HG03066 (cell line): ENCODE measurements at regions not wholly inside any gene's neighbourhood (a gene's known extent, or its start where the extent isn't known, plus 50 kb on each side); places are given as distances from the start of the nearest gene placed in this dataset.

ENCODE experiments used
- ATAC-seq: cut with Tn5 transposase; IDR thresholded peaks from one replicate; pipeline ENCODE4 v1.9.1; 2021; ENCODE audit warnings: low read depth; ENCODE audit not compliant: unreplicated experiment

DNA sequence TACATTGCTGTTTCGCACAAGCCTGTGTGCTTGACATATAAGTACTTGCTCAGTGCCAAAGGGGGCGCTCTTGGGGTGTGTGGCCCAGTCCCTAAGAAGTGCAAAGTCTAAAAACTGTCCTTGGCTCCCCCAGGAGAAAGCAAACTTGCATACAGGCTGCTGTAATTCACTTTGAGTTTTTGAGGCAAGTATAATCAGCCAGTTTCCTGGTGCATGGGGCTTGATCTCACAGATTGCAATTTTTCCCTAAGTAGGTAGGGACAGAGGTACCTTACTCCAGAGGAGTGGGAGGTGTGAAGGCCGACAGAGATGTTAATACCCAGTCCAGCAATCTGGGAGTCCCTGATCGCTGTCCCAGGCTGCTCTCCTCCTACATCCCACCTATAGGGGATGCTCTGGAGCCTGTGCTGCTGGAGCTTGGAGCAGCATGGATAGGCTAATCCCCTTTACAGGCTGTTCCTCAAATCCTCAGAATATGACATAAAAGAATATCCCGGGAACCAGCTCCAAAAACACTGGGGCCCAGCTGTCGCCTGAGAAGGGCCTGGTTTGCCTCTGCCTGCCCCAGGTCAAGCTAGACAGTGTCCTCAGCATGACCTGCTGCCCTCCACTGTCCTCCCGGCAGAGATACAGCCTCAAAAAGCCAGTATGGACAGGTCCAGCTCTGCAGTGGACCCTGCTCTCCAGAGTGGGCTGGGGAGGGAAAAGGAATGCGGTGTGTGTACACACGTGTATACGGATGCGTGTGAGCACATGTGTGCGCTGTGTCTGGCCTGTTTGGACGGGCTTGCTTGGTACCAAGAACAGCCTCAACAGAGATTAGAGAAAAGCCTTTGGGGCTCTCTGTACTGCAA lies 136.5 kb upstream of the HAAO start:
- ATAC-seq = no peak

DNA sequence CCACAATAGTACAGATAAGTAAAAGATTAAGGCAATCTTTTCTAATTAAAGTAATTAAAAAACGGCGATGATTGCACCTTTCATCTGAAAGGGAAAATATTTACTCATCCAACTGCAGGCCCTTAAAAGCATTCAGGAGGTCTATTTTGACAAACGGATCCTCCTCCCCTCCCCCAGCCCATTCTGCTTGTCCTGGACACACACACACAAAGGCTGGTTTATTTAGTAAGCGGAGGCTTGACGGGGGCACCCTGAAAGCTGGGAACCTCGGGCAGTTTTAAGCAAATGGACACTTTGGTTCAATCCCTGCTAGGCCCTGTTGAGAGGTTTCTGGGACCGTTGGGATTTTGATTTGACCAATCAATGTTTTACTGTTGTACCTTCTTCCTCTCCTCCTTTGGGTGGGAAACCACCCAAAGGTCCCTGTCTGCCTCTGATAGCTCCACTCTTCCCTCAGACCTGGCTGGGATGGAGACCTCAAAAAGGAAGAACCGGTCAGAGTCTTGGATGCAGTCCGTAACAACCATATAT lies 135.8 kb upstream of the HAAO start:
- ATAC-seq = no peak

DNA sequence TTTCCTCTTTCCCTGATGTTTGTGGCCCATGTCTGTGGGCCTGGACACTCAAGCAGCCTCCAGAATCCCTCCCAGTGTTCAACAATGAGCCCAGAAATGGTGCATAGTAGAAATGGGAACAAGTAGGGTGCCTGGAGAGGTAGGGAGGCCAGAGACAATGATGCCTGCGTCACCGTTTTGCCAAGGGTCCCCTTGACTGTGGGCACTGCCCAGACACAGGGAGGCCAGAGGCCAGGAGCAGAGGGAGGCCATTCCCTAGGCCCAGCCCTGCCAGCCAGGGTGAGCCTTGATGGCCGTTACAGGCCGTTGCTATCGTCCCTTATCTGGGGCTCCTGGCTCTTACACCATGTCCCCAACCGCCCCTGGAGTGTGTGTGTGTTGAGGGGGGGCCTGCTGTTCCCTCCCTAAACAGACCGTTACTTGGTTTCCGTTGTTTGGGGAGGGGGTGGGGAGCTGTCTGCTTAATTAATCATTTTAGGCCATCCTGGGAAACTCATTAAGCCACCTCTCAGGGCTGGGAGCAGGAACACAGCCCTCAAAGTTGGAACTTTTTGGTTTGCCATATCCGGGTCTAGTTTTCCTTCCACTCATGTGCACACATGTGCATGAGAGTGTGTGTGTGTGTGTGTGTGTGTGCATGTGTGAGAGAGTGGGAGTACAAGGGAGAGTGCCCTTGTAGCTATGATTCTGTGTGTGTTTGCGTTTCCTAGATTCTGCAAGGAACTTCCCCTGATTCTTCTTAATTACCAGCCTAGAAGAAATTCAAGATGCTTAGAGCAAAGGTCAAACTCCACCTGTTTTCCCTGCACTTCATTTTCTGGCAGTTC lies 135.2 kb upstream of the HAAO start:
- no peak for ATAC-seq

DNA sequence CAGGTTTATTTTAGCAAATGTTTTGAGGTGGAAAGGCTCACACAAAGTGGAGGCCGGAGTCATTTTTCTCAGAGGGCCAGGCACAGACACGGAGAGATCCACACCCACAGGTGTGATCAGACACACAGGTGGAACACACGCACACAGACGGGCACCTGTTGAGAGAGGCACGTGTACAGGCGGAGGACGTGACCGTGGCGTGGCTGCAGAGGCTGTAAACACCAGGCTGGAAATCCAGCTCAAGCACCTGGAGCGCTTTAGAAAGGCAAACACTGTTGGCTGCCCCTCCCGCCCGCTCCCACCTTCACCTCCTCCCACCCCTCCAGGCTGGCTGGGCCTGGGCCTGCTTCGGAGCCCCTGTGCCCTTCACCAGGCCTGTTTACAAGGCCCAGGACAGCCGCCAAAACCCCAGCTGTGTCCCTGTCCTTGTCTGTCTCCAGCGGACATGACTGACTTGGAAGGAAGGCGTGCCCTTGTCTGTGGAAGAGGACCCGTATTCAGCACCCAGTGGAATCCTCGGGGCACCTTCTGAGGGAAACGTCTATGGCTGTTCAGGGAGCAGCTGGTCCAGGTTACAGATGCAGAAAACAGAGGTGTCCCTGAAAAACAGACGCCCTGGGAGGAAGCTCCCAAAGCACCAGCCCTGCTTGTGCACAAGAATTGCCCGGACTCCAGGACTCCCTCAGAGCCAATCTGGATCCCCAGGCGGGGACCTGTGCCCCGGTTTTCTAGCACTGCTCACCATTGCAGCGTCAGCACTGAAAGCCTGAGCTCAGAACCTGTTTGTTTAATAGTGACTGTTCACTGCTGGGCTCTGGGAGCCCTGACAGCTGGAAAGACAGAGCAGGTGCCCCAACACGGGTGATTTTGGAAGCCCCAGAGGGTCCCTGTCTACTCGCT lies 134.3 kb upstream of the HAAO start:
- ATAC-seq = no peak

DNA sequence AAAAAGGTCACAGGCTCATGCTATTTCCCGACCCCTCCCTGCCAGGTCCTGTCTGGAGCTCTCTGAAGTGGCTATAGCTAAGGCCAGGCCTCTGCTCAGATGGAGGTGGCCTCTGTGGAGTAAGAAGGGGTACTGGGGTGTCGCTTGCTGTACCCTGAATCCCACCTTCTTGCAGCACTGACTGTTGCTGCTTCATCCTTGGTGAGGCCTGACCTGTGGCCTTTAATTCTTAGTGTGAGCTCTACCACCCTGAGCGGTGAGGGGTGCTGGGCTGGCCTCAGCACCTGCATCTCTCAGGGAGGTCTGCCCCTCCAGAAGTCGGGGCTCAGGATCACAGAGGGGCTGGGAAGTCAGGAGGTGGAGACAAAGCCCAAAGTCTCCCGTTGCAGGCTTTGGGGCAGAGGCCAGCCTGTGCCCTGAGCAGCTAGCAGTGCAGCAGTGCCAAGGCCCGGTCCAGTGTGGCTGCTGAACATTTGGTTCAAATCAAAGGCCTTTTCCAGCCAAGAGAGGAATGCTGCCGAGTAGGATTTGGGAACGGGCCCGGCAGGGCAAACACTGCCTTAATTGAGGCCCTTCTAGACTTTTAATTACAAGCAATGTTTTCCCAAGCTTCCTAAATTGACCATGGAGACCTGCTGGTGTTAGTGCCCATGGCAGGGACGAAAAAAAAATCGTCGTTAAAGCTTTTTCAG lies 133.5 kb upstream of the HAAO start:
- no peak for ATAC-seq

DNA sequence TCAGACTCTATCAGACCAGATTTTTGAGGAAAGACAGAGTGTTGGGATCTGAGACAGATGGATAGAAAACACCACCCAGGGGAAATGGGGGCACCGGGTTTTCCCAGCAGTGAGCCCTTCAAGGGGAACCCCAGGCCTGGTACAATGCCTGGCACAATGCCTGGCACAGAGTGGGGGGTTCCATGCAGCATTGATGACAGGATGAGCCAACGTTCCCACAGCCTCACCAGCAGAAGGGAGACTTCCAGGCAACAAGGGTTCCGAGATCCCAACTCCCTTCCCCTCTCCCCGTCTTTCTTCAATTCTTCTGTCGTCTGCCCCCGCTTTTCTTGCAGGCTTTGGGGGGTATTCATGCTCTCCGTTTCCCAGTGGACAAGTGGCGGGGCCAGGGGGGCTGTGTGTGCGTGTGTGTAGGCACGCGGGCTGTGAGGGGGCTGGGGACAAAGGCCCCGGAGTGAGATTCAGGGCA lies 132.1 kb upstream of the HAAO start:
- ATAC-seq = no peak

DNA sequence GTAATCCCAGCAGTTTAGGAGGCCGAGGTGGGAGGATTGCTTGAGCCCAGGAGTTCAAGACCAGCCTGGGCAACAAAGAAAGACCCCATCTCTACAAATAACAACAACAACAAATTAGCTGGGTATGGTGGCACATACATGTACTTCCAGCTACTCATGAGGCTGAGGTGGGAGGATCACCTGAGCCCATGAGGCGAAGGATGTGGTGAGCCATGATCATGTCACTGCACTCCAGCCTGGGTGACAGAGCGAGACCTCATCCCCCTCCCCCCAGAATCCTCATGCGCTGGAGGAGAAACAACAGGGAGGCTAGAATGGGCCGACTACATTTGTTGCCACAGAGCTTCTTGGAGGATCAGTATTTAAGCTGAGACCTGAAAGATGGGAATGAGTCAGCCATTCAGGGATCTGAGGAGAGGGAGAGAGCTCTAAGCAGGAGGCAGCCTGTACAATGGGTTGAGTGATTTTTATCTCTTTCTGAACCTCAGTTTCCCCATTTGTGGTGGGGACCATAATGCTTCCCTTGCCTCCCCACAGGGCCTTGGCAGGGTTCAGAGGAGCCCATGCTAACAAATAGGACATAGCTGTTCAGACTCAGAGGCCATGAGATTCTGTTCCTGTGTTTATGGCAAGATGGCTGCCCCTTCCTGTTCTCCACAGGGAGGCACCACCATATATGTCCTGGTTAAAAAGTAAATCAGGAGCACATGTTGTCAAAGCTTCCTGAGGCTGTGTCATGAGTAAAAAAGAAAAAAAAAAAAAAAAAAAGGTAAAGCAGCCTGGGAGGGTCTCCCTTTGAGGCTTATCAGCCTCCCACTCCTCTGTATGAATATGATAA lies 131.4 kb upstream of the HAAO start:
- no peak for ATAC-seq

DNA sequence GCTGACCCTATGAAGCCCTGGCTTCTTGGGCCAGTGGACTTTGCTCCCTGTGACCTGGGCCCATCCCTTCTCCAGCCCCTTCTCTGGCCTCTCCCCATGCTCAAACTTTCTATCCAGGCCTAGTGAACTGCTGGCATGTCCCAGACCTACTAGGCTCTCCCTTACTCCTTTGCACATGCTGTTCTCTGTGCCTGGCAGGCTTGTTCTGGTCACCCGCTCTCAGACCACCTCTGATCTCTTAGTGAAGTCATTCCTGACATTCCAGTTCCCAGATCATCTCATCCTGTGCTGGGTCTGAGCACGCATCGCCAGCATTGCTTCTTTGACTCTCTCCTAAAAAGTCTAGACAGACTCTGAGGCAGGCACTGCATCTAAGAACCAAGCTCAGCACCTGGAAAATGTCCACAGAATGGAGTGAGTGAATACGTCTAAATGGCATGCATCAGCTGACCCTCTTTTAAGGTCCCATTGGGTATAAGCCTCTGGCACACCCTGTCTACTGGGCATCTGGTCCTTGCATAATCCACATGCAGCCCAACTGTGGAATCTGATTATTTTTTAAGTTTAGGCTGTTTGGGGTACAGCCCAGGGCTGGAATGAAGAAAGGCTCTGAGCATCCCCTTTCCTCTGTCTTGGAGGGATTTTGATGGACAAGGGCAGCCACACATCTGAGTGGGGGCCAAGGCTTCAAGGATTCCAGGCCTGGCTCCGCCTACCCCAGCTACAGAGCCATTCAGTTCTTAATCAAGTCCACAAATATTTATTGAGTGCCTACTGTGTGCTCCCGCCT lies 130.6 kb upstream of the HAAO start:
- ATAC-seq = no peak

DNA sequence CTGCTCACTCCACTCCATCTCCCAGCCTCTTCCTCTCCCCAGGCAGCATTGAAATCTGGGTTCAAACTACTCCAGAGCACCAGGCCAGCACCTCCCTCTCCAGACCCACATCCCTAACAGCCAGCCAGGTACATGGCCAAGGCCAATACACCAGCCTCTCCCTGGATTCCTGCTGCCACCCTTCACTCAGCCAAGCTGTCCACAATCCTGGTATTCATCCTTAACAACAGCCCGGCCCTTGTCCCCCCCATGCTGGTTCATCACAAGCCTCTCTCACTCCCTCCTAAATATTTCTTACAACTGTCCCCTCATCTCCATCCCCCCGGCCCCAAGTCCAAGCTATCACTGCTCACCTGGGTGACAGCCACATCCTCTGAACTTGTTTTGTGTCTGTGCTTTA lies 129.9 kb upstream of the HAAO start:
- ATAC-seq = no peak

DNA sequence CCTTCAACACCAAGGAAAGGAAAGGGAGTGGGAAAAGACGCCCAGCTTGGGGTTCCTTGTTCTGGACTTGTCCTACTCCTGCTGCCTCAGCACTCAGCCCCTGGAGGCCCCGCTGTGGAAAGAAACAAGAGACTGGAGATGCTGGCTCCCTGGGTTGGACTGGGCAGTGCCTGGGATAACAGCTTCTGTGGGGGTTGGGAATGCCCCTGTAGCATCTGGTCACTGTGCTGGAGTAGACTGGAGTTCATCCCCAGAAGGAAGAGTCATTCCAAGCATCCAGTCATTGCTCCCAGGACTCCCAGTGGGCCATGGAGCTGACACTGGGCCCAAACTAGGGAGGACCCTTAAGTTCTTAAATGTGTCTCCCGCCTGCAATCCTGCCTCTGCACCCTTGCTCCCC lies 129.3 kb upstream of the HAAO start:
- ATAC-seq = no peak

DNA sequence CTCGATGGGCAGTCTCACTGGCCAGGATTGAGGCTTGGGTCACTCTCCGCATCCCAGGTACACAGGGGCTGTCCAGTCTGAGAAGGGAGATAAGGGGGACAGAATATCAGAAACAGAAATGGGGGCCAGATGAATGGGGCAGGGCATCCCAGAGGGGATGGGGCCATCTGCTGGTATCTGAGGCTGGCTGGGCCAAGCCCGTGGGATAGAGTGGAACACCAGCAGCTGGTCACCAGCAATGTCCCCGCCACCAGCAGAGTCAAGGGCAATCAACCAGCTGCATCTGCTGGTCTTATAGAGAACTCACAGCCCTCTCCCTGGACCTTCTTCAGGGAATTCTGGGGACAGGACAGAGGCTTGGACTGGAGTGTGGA lies 128.8 kb upstream of the HAAO start:
- no peak for ATAC-seq

DNA sequence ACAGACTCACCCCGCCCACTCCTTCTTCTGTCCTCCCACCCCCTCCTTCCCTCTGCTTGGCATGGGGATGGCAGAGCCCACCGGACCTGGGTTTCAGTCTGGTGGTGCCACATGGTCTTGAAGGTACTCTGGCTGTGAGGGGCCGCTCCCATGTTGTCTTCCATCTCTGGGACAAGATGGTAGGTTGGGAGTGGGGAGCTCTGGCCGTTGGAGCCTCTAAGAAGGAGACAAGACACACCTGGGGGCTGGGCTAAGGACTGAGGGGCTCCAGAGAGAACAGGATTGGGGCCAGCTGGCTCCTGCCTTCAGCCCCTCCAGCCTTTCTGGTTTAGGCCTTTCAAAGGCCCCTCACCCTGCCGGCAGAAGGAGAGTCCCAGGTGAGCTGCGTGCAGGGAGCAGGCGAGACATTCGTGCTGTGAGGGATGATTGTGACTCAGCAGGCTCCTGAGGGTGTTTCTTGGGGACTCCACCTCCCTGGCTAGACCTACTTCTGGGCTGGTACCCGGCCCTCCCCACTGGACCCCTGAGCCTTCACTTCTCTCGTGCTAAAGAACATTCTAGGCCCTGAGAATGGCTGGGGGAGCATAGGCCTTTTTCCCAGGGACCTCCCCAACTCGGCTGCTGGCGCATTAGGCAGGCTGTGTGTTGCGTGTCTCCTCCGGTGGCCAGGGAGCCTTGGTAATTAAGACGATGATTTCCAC lies 128.2 kb upstream of the HAAO start:
- ATAC-seq = no peak

DNA sequence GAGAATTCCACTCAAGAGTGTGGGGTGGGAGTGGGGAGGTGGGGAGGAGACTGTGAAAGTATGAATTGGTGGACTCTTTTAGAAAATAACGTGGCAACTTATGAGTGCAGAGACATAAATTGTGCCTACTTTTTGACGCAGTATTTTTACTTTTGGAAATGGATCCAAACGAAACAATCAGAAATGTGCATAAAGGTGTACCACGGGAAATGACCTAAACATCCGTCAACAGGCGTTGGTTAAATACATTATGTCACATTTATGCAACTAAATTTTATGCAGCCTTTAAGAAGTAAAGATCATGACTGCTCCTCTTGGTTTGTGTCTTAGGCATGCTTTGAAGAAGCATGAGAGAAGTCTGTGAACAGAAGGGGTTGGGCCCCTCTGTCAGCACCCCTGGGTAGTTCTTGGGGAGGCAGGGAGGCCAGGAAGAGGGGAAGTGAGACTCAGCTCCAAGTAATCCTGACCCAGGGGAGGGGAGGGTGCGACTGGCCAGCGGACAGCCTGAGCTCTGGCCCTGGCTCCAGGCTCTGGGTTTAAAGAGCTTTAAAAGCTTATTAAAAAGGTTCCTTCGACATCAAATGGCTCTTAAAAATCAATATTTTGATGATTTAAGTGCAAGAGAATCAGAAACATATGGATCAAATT lies 126.4 kb upstream of the HAAO start:
- ATAC-seq = no peak

DNA sequence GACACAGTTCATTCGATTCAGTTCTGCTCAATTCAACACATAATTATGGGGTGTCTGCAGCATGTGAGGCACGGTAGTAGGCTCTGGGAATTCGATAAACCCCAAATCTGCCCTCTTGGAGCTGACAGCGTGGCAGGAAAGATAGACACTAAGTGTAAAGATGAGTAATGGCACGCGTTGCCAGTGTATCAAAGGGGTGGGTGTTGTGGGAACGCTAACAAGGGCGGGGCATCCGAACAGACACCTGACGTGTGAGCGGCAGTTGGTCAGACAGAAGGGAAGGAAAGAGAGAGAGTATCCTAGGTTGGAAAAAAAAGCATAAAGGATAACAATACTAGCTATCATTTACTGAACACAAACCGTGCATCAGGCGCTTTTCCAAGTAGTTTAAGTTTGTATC lies 125.7 kb upstream of the HAAO start:
- ATAC-seq = no peak

DNA sequence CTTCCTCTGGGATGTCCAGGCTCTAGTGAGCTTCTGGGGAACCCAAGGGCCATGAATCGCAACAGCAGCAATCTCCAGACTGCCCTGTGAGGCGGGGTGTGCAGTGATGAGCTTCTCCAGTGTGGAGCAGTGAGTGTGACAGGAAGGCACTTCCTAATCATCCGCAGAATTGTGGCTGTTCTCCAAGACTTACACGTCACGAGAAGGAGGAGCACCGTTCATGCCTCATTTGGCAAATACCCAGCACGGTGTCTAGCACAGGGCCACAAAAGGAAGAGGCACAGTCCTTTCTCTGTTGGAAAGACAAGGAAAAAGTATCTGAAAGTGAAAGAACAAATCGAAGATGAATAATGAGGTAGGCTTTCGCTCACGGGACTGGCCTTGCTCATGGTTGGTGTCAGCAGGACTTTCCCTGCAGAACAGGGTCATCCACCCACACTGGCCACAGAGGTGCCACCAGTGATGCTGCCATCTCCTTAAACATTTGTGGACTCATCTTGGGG lies 125.1 kb upstream of the HAAO start:
- ATAC-seq = no peak

DNA sequence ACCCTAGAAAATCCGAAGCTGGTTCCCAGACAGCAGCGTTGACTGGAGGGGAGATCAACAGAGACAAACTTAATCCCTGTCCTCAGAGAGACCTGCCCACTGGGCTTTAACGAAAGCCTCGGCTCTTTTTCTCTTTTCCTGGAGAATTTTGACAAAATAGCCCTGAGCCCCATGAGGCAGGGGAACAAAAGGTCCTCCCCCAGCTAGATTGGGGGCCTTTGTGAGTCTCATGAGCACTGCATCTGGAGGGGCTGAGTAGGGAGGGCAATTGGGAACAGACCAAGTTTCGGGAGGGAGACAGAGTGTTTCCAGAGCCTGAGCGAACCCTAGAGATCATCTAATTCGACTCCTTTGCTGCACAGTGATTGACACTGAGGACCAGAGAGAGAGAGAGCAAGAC lies 123.9 kb upstream of the HAAO start:
- ATAC-seq = no peak

DNA sequence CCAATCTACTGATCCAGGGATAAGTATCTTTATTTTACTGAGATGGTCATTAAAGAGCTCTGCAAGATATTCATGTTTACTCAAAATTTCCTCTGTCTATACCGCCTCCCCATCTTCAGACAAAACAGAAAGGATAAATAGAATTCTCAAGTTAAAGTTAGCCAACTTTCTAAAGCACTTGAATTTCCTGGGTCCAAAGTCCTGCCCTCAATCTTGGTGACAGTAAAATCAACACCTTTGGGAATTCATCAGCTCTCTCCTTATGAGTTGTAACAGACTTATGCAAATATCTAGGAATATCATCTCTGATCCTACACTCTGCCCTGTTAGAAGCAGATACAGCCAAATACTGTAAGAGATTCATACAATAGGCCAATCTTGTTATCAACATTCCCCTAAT lies 122.5 kb upstream of the HAAO start:
- ATAC-seq = no peak
